Gastroesophageal sphincter (tissue), 4 donors: ENCODE measurements at regions not wholly inside any gene's neighbourhood (a gene's known extent, or its start where the extent isn't known, plus 50 kb on each side); places are given as distances from the start of the nearest gene placed in this dataset.

ENCODE experiments used
- ATAC-seq: fragments of 150-250 bp; one replicate; pipeline ENCODE4 v1.9.1; 2016; ENCODE audit warnings: mild to moderate bottlenecking, moderate library complexity
- H3K27ac ChIP-seq, 4 donors: fragments of 200-600 bp; sonication (generic) in 3 of 4; 1 replicate in 3 of 4; 2 replicates in 1 of 4; pipeline ENCODE4 v1.5.1; 2016 to 2019
- H3K27me3 ChIP-seq: fragments of 200-600 bp; sonication (generic); one replicate; pipeline ENCODE4 v1.5.1; 2019
- H3K36me3 ChIP-seq, 2 donors: fragments of 200-600 bp; sonication (generic); one replicate each; pipeline ENCODE4 v1.5.1; 2019; ENCODE audit warnings: control low read depth in 1 of 2
- H3K4me1 ChIP-seq, 3 donors: fragments of 200-600 bp; sonication (generic); 1 replicate in 2 of 3; 2 replicates in 1 of 3; pipeline ENCODE4 v1.5.1; 2016 to 2019; ENCODE audit warnings: control low read depth in 2 of 3
- H3K4me3 ChIP-seq, 2 donors: fragments of 200-600 bp; sonication (generic); one replicate each; pipeline ENCODE4 v1.5.1; 2019; ENCODE audit warnings: mild to moderate bottlenecking in 1 of 2, moderate library complexity in 1 of 2
- H3K9me3 ChIP-seq, 3 donors: fragments of 200-600 bp; sonication (generic); one replicate each; pipeline ENCODE4 v1.5.1; 2017 to 2019; ENCODE audit warnings: control low read depth in 2 of 3
- CTCF ChIP-seq, 4 experiments: fragments of 200-600 bp in 2 of 4; fragments of 450-650 bp in 2 of 4; sonication (generic) in 1 of 4; IDR thresholded peaks; one replicate each; pipeline ENCODE4 v1.5.1; 2017 to 2019; ENCODE audit warnings: antibody characterized with exemption in 4 of 4, mild to moderate bottlenecking in 2 of 4, moderate library complexity in 2 of 4
- EP300 ChIP-seq: sonication (generic); formaldehyde crosslinking; IDR thresholded peaks from one replicate; pipeline ENCODE4 v1.6.1; 2017; ENCODE audit warnings: antibody characterized with exemption, mild to moderate bottlenecking
- POLR2A ChIP-seq, 2 donors: fragments of 450-650 bp; IDR thresholded peaks; one replicate each; pipeline ENCODE4 v1.6.1; 2017; ENCODE audit warnings: antibody characterized with exemption in 2 of 2, mild to moderate bottlenecking in 2 of 2, moderate library complexity in 1 of 2
- POLR2AphosphoS5 ChIP-seq: sonication (generic); formaldehyde crosslinking; IDR thresholded peaks from one replicate; pipeline ENCODE4 v1.6.1; 2017; ENCODE audit warnings: antibody characterized with exemption
- WGBS, 2 donors: methylation state at CpG; one replicate each; pipeline ENCODE4 v1.1.5; 2018; ENCODE audit warnings: low coverage in 1 of 2; 5-methylcytosine and 5-hydroxymethylcytosine counted together

- Histone ChIP-seq H3K4me1 (no peaks in the 10 kb centered on the region), H3K27me3 (no peaks in the 10 kb centered on the region), H3K27ac (no peak overlapping the region), H3K9me3 (no peaks in the 10 kb centered on the region), H3K4me3 (no peak overlapping the region), H3K36me3 (no peaks in the 10 kb centered on the region)
- no peak for ATAC-seq
- 77 to 79% methylated on average over 5 of the region's 5 CpGs for WGBS, 2 donors
- TF ChIP-seq POLR2AphosphoS5 (no peak), POLR2A (IDR thresholded peaks at IDR 0.05) (no peak), EP300 (no peak), CTCF (IDR thresholded peaks at IDR 0.05) (no peak)
Measured at GRCh38 chr10:64555666-64556065, 1034.5 kb downstream of the REEP3 start.

GRCh38 chr10:64558094-64558835 is 1037.1 kb downstream of the REEP3 start:
- no peak for TF ChIP-seq POLR2A (IDR thresholded peaks at IDR 0.05)
- TF ChIP-seq CTCF (IDR thresholded peaks at IDR 0.05), result no peak
- no peak for TF ChIP-seq EP300
- TF ChIP-seq POLR2AphosphoS5, result no peak
- no peak for ATAC-seq
- Histone ChIP-seq H3K9me3 (no peaks in the 10 kb centered on the region), H3K4me3 (no peak overlapping the region), H3K27me3 (no peaks in the 10 kb centered on the region), H3K4me1 (no peaks in the 10 kb centered on the region), H3K27ac (no peak overlapping the region), H3K36me3 (no peaks in the 10 kb centered on the region)
- WGBS, 2 donors, result 65 to 73% methylated on average over 5 of the region's 5 CpGs

- peaks cover 0 to 10% (median 0%) of the 10 kb centered on the region in 3 donors for H3K4me1 ChIP-seq
- TF ChIP-seq POLR2AphosphoS5, result no peak
- no peak for TF ChIP-seq CTCF (IDR thresholded peaks at IDR 0.05)
- TF ChIP-seq POLR2A (IDR thresholded peaks at IDR 0.05), result no peak
- TF ChIP-seq EP300, result no peak
Measured at GRCh38 chr10:64571056-64571455, 1049.9 kb downstream of the REEP3 start.

GRCh38 chr10:64573623-64574325 is 1052.6 kb downstream of the REEP3 start:
- TF ChIP-seq EP300 (no peak), POLR2AphosphoS5 (no peak), CTCF (IDR thresholded peaks at IDR 0.05) (no peak)
- WGBS, 2 donors, result 36 to 71% methylated on average over 1 of the region's 1 CpG
- Histone ChIP-seq H3K9me3 (no peaks in the 10 kb centered on the region), H3K27ac (no peak overlapping the region), H3K4me3 (no peak overlapping the region), H3K27me3 (no peaks in the 10 kb centered on the region), H3K36me3 (no peaks in the 10 kb centered on the region), H3K4me1 (peaks cover 0 to 10% (median 0%) of the 10 kb centered on the region in 3 donors)
- ATAC-seq, result no peak

More at GRCh38 chr10:64571056-64571455, 1049.9 kb downstream of the REEP3 start:
- H3K9me3 ChIP-seq, result peaks cover 0 to 15% (median 0%) of the 10 kb centered on the region in 3 donors
- WGBS, 2 donors, result 78 to 91% methylated on average over 1 of the region's 1 CpG
- H3K36me3 ChIP-seq, result no peaks in the 10 kb centered on the region
- no peak overlapping the region for H3K27ac ChIP-seq
- no peak overlapping the region for H3K4me3 ChIP-seq
- no peak for ATAC-seq
- H3K27me3 ChIP-seq, result no peaks in the 10 kb centered on the region

- Histone ChIP-seq H3K27me3 (no peaks in the 10 kb centered on the region), H3K27ac (no peak overlapping the region), H3K36me3 (no peaks in the 10 kb centered on the region), H3K9me3 (no peaks in the 10 kb centered on the region), H3K4me1 (peaks cover 0 to 10% (median 0%) of the 10 kb centered on the region in 3 donors), H3K4me3 (no peak overlapping the region)
- TF ChIP-seq POLR2AphosphoS5 (no peak), POLR2A (IDR thresholded peaks at IDR 0.05) (no peak)
- ATAC-seq, result no peak
- 14 to 25% methylated on average over 2 of the region's 2 CpGs for WGBS, 2 donors
Measured at GRCh38 chr10:64574371-64574770, 1053.2 kb downstream of the REEP3 start.
